IPS-20b (cell line): ENCODE measurements at regions not wholly inside any gene's neighbourhood (a gene's known extent, or its start where the extent isn't known, plus 50 kb on each side); places are given as distances from the start of the nearest gene placed in this dataset.

Experiments used
- H3K27ac ChIP-seq: one replicate; pipeline ENCODE4 v1.5.1; 2013; ENCODE audit warnings: low read length
- H3K27me3 ChIP-seq: 2 replicates; pipeline ENCODE4 v1.6.1; 2013; ENCODE audit warnings: mild to moderate bottlenecking, low read length, inconsistent platforms; ENCODE audit not compliant: insufficient read depth
- H3K36me3 ChIP-seq: 2 replicates; pipeline ENCODE4 v1.6.1; 2013; ENCODE audit warnings: low read depth, mild to moderate bottlenecking, inconsistent platforms, low read length, moderate library complexity; ENCODE audit not compliant: insufficient read depth
- H3K4me1 ChIP-seq: 2 replicates; pipeline ENCODE4 v1.6.1; 2013; ENCODE audit warnings: mild to moderate bottlenecking, control low read depth, inconsistent platforms, low read length, moderate library complexity; ENCODE audit not compliant: insufficient read depth
- H3K4me3 ChIP-seq: 2 replicates; pipeline ENCODE4 v1.5.1; 2013; ENCODE audit warnings: mild to moderate bottlenecking, low read length, inconsistent platforms
- H3K9ac ChIP-seq: 2 replicates; pipeline ENCODE4 v1.6.1; 2013; ENCODE audit warnings: low read depth, mild to moderate bottlenecking, inconsistent platforms, low read length, moderate library complexity
- H3K9me3 ChIP-seq: 2 replicates; pipeline ENCODE4 v1.6.1; 2013; ENCODE audit warnings: mild to moderate bottlenecking, low read depth, low read length, inconsistent platforms; ENCODE audit not compliant: insufficient read depth

- Histone ChIP-seq H3K27ac (no peak overlapping the region), H3K9ac (no peak overlapping the region), H3K4me3 (no peak overlapping the region), H3K27me3 (no peaks in the 10 kb centered on the region), H3K9me3 (no peaks in the 10 kb centered on the region), H3K36me3 (no peaks in the 10 kb centered on the region), H3K4me1 (no peaks in the 10 kb centered on the region)
Observed at GRCh38 chr1:208501542-208501941, 257.4 kb upstream of the PLXNA2 start.

GRCh38 chr1:208503787-208504186 is 259.6 kb upstream of the PLXNA2 start:
- Histone ChIP-seq H3K4me1 (no peaks in the 10 kb centered on the region), H3K4me3 (no peak overlapping the region), H3K27me3 (no peaks in the 10 kb centered on the region), H3K9me3 (no peaks in the 10 kb centered on the region), H3K36me3 (no peaks in the 10 kb centered on the region), H3K27ac (no peak overlapping the region), H3K9ac (no peak overlapping the region)

GRCh38 chr1:208506812-208507211 is 262.6 kb upstream of the PLXNA2 start:
- no peaks in the 10 kb centered on the region for H3K9me3 ChIP-seq
- H3K4me1 ChIP-seq, result no peaks in the 10 kb centered on the region
- no peaks in the 10 kb centered on the region for H3K36me3 ChIP-seq
- H3K4me3 ChIP-seq, result no peak overlapping the region
- no peaks in the 10 kb centered on the region for H3K27me3 ChIP-seq
- no peak overlapping the region for H3K27ac ChIP-seq
- H3K9ac ChIP-seq, result no peak overlapping the region

- Histone ChIP-seq H3K9ac (no peak overlapping the region), H3K4me1 (no peaks in the 10 kb centered on the region), H3K27me3 (no peaks in the 10 kb centered on the region), H3K9me3 (no peaks in the 10 kb centered on the region), H3K27ac (no peak overlapping the region), H3K4me3 (no peak overlapping the region), H3K36me3 (no peaks in the 10 kb centered on the region)
Observed at GRCh38 chr1:208509072-208509471, 264.9 kb upstream of the PLXNA2 start.

GRCh38 chr1:208510192-208510952 is 266.2 kb upstream of the PLXNA2 start:
- Histone ChIP-seq H3K9ac (no peak overlapping the region), H3K27ac (no peak overlapping the region), H3K27me3 (no peaks in the 10 kb centered on the region), H3K9me3 (no peaks in the 10 kb centered on the region), H3K4me1 (no peaks in the 10 kb centered on the region), H3K4me3 (no peak overlapping the region), H3K36me3 (no peaks in the 10 kb centered on the region)

- no peaks in the 10 kb centered on the region for H3K4me1 ChIP-seq
- no peak overlapping the region for H3K27ac ChIP-seq
- H3K9ac ChIP-seq, result no peak overlapping the region
- no peaks in the 10 kb centered on the region for H3K36me3 ChIP-seq
- no peaks in the 10 kb centered on the region for H3K27me3 ChIP-seq
- H3K4me3 ChIP-seq, result no peak overlapping the region
- no peaks in the 10 kb centered on the region for H3K9me3 ChIP-seq
Observed at GRCh38 chr1:208511242-208511860, 267.2 kb upstream of the PLXNA2 start.

GRCh38 chr1:208513799-208514198 is 269.6 kb upstream of the PLXNA2 start:
- no peaks in the 10 kb centered on the region for H3K4me1 ChIP-seq
- H3K9me3 ChIP-seq, result no peaks in the 10 kb centered on the region
- no peak overlapping the region for H3K9ac ChIP-seq
- no peaks in the 10 kb centered on the region for H3K36me3 ChIP-seq
- H3K4me3 ChIP-seq, result no peak overlapping the region
- H3K27me3 ChIP-seq, result no peaks in the 10 kb centered on the region
- no peak overlapping the region for H3K27ac ChIP-seq

GRCh38 chr1:208515129-208515528 is 270.9 kb upstream of the PLXNA2 start:
- no peaks in the 10 kb centered on the region for H3K9me3 ChIP-seq
- H3K4me1 ChIP-seq, result no peaks in the 10 kb centered on the region
- H3K4me3 ChIP-seq, result no peak overlapping the region
- H3K9ac ChIP-seq, result no peak overlapping the region
- no peaks in the 10 kb centered on the region for H3K36me3 ChIP-seq
- H3K27me3 ChIP-seq, result no peaks in the 10 kb centered on the region
- no peak overlapping the region for H3K27ac ChIP-seq

- Histone ChIP-seq H3K27ac (no peak overlapping the region), H3K4me3 (no peak overlapping the region), H3K27me3 (no peaks in the 10 kb centered on the region), H3K9me3 (no peaks in the 10 kb centered on the region), H3K9ac (no peak overlapping the region), H3K4me1 (no peaks in the 10 kb centered on the region), H3K36me3 (no peaks in the 10 kb centered on the region)
Observed at GRCh38 chr1:208516780-208517179, 272.6 kb upstream of the PLXNA2 start.

GRCh38 chr1:208520438-208521099 is 276.4 kb upstream of the PLXNA2 start:
- Histone ChIP-seq H3K27ac (no peak overlapping the region), H3K36me3 (no peaks in the 10 kb centered on the region), H3K4me3 (no peak overlapping the region), H3K27me3 (no peaks in the 10 kb centered on the region), H3K9me3 (no peaks in the 10 kb centered on the region), H3K9ac (no peak overlapping the region), H3K4me1 (no peaks in the 10 kb centered on the region)

- Histone ChIP-seq H3K4me1 (no peaks in the 10 kb centered on the region), H3K27ac (no peak overlapping the region), H3K36me3 (no peaks in the 10 kb centered on the region), H3K9ac (no peak overlapping the region), H3K4me3 (no peak overlapping the region), H3K9me3 (no peaks in the 10 kb centered on the region), H3K27me3 (no peaks in the 10 kb centered on the region)
Observed at GRCh38 chr1:208521534-208521933, 277.4 kb upstream of the PLXNA2 start.

GRCh38 chr1:208523007-208523406 is 278.8 kb upstream of the PLXNA2 start:
- H3K4me3 ChIP-seq, result no peak overlapping the region
- H3K36me3 ChIP-seq, result no peaks in the 10 kb centered on the region
- no peak overlapping the region for H3K27ac ChIP-seq
- H3K9ac ChIP-seq, result no peak overlapping the region
- no peaks in the 10 kb centered on the region for H3K4me1 ChIP-seq
- no peaks in the 10 kb centered on the region for H3K9me3 ChIP-seq
- H3K27me3 ChIP-seq, result no peaks in the 10 kb centered on the region
